ENCODE measurements at regions not wholly inside any gene's neighbourhood (a gene's known extent, or its start where the extent isn't known, plus 50 kb on each side); places are given as distances from the start of the nearest gene placed in this dataset.

DNA sequence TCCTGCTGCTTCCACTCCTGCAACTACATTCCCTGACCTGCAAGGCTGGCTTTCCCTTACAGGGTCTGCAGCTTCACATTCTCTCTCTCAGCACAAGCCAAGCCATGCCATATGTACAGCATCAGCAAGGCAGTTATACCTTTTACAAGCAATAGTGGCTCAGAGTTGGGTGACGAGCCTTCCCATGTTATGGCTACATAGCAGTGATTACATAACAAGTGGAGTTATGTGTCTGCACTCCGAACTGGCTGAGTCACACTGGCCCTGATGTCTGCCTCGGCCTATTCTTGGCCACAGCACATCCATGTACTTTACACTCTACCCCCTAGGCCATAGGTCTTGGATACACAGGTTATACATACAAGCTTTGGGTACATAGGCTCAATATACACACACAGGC is 52.0 kb upstream of the SNCAIP start:
- TF ChIP-seq PBX3 (CRISPR knock-in tag; IDR thresholded peaks at IDR 0.05; ENCODE audit: borderline replicate concordance) (no peak), ZNF670 (CRISPR knock-in tag; IDR thresholded peaks at IDR 0.05; ENCODE audit: borderline replicate concordance) (no peak), ZNF672 (CRISPR knock-in tag; IDR thresholded peaks at IDR 0.05) (no peak), PAWR (CRISPR knock-in tag; IDR thresholded peaks at IDR 0.05; ENCODE audit: borderline replicate concordance) (no peak), FUBP1 (CRISPR knock-in tag; IDR thresholded peaks at IDR 0.05; ENCODE audit: borderline replicate concordance) (no peak), ZNF121 (CRISPR knock-in tag; IDR thresholded peaks at IDR 0.05) (no peak)
- TF ChIP-seq, protein P1, sequence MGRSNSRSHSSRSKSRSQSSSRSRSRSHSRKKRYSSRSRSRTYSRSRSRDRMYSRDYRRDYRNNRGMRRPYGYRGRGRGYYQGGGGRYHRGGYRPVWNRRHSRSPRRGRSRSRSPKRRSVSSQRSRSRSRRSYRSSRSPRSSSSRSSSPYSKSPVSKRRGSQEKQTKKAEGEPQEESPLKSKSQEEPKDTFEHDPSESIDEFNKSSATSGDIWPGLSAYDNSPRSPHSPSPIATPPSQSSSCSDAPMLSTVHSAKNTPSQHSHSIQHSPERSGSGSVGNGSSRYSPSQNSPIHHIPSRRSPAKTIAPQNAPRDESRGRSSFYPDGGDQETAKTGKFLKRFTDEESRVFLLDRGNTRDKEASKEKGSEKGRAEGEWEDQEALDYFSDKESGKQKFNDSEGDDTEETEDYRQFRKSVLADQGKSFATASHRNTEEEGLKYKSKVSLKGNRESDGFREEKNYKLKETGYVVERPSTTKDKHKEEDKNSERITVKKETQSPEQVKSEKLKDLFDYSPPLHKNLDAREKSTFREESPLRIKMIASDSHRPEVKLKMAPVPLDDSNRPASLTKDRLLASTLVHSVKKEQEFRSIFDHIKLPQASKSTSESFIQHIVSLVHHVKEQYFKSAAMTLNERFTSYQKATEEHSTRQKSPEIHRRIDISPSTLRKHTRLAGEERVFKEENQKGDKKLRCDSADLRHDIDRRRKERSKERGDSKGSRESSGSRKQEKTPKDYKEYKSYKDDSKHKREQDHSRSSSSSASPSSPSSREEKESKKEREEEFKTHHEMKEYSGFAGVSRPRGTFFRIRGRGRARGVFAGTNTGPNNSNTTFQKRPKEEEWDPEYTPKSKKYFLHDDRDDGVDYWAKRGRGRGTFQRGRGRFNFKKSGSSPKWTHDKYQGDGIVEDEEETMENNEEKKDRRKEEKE (IDR thresholded peaks at IDR 0.05) = no peak
